GM19328 (cell line): ENCODE measurements at regions not wholly inside any gene's neighbourhood (a gene's known extent, or its start where the extent isn't known, plus 50 kb on each side); places are given as distances from the start of the nearest gene placed in this dataset.

Experiments used
- ATAC-seq: cut with Tn5 transposase; IDR thresholded peaks from one replicate; pipeline ENCODE4 v1.9.1; 2021; ENCODE audit warnings: mild to moderate bottlenecking, moderate library complexity; ENCODE audit not compliant: unreplicated experiment

DNA sequence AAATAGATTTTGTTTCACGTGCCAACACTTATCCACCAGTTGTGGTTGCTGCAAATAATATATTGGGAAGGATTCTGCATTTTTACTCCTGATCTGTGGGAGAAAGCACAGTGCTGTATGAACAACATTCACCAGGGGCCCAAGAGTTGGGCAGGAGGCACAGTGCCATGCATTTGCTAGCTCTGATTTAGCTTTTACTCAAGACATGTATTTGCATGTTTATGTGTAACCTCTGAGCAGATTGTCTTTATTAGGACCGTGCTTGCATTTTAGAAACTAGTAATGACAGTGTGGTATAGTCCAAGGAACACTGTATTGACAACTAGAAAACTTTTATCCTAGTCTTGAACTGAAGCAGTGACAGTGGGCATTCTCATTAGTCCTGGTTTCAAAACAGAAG is 133.9 kb upstream of the B3GALT2 start:
- ATAC-seq = no peak

- ATAC-seq = no peak
Measured at GRCh38 chr1:193318347-193318746, 131.9 kb upstream of the B3GALT2 start.

- ATAC-seq = no peak
Measured at GRCh38 chr1:193313354-193314140, 127.1 kb upstream of the B3GALT2 start.

DNA sequence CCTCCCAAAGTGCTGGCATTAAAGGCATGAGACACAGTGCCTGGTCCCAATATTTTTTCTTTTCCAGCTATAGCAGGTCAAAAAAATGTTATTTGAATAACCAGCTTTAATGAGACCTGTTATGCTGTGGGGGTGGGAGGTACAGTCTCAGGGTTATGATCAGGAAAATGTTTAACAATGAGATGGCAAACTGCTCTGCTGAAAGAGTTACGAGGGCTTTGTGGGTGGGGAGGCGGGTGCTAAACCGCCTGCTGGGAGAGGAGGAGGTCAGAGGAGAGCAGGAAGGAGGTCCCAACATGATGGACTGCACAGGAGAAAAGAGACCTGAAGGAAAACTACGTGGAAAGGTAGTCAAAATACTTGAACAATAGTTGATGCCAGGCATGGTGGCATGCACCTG is 126.0 kb upstream of the B3GALT2 start:
- no peak for ATAC-seq

GRCh38 chr1:193311226-193311948 is 125.0 kb upstream of the B3GALT2 start:
- no peak for ATAC-seq

- no peak for ATAC-seq
Measured at GRCh38 chr1:193310564-193310963, 124.2 kb upstream of the B3GALT2 start.

DNA sequence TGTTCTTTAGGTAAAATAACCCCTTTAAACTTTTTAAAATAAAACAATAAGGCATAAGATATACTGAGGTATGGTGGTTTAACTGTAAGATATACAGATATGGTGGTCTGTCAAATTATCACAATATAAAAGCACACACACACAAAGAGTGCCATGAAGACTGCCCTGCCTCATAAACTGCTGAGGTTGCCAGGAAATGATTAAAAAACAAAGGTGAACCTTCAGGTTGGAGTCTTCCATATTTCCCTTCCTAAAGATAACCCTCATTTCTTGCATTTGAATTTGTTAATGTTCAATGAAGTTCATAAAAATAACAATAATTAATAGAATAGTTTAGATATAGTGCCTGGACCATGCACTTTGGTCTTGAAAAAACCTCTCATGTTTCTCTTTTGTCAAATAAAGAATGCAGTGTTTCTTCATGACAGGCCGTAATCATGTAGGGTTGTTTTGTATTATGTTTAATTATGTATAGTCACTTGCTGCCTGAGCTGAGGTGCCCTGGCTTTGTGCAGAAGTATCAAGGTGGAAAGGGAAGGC is 123.6 kb upstream of the B3GALT2 start:
- ATAC-seq = no peak

DNA sequence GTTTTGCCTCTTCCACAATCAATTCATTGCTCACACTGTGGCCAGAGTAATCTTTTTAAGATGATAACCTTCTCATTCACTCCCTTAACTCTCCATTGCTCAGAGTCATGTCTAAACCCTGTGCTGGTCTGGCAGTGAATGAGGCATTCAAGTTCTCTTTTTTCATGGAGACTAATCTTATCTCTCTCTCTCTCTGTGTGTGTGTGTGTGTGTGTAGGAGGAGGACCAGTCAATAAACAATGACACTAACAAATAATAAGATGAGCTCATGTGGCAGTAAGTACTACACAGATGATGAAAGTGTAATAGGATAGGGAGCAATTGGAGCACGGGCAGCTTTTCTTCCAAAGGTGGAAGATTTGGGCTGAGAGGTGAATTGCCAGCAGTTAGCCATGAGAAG is 122.0 kb upstream of the B3GALT2 start:
- no peak for ATAC-seq

DNA sequence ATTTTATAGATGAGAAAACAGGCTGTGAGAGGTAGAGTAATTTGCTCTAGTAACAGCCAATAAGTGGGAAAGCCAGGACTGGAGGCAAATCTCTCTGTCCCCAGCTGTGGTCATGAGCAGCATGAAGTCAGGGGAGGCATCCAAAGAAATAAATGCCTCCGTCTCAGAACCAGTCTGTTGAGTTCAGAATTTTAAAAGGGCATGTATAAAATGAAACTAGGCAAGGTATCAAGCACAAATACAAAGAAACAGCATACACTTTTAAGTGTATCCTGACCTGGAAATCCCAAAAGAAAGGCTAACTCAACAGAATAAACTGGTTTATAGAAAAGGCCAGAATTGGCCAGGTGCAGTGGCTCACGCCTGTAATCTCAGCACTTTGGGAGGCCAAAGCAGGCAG is 120.0 kb upstream of the B3GALT2 start:
- no peak for ATAC-seq
